Activated naive CD8-positive, alpha-beta T cell treated with anti-CD3 and anti-CD28 coated beads, Interleukin-2, amount 50 U/mL, for 24 hours (primary cell): ENCODE measurements at regions not wholly inside any gene's neighbourhood (a gene's known extent, or its start where the extent isn't known, plus 50 kb on each side); places are given as distances from the start of the nearest gene placed in this dataset.
"Not testable (repeated sequence)": the region's sequence is repeated elsewhere in the genome, so short reads cannot be mapped to it uniquely, and the experiment has no call there.

ENCODE experiments used
- ATAC-seq: fragments of 150-1000 bp; cut with Tn5 transposase; one replicate; pipeline ENCODE4 v1.10.0; 2021
- DNase-seq: peaks from one replicate; pipeline ENCODE4 v3.0.0; 2021
- H3K27ac Mint-ChIP-seq: one replicate; pipeline ENCODE4 v1.8.0; 2021; ENCODE audit warnings: mild to moderate bottlenecking, mixed read lengths
- H3K27me3 Mint-ChIP-seq: one replicate; pipeline ENCODE4 v1.8.0; 2021; ENCODE audit warnings: mixed read lengths
- H3K36me3 Mint-ChIP-seq: one replicate; pipeline ENCODE4 v1.8.0; 2021; ENCODE audit warnings: low read depth, mixed read lengths
- H3K4me1 Mint-ChIP-seq: one replicate; pipeline ENCODE4 v1.8.0; 2021; ENCODE audit warnings: mixed read lengths
- H3K4me3 Mint-ChIP-seq: one replicate; pipeline ENCODE4 v1.8.0; 2021; ENCODE audit warnings: mild to moderate bottlenecking, moderate library complexity, mixed read lengths
- H3K9me3 Mint-ChIP-seq: one replicate; pipeline ENCODE4 v1.8.0; 2021; ENCODE audit warnings: mixed read lengths

DNA sequence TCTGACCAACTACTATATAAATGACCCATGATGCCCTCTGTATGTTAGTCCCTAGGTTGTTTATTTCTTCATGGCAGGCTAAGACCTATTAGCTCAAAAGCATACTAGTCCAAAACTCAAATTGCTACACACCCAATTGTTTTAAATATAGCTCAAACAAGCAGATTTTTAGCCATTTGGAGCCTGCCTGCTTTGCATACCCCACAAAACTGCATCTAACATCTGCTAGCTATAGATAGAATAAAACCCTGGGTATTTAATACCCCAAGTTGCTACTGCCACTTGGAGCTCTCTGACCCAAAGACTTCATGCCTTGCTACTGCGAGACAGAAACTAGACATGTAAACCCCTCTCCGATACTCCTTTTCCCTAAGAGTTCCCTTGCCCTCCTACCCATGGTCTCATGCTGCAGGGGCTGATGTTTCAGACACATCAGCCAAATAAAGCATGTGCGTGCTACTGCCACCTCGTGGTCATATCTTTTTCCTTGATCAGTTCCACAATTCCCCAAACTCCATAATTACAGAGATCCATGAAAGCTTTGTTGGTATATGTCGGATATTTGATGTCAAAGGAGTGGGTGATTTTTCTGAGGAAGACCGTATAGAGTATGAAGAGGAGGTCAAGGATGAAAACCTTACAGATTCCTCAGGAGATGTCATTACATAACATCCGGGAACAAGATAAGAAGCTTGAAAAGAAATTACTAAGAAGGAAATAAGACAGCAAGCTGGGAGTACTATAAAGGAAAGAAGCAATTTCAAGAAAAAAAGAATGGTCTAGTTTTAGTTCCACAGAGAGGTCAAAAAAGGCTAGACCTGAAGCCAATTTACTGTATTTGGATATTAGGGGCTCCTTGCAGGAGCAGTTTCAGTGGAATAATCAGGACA lies 386.6 kb downstream of the SH2D4B start:
- peaks cover 7% of the 10 kb centered on the region for H3K9me3 Mint-ChIP-seq
- H3K4me1 Mint-ChIP-seq, result no peaks in the 10 kb centered on the region
- no peak overlapping the region for H3K27ac Mint-ChIP-seq
- H3K4me3 Mint-ChIP-seq, result no peak overlapping the region
- DNase-seq (peak; percentile 23), ATAC-seq (no peak)
- H3K36me3 Mint-ChIP-seq, result no peaks in the 10 kb centered on the region
- H3K27me3 Mint-ChIP-seq, result peaks cover 7% of the 10 kb centered on the region

DNA sequence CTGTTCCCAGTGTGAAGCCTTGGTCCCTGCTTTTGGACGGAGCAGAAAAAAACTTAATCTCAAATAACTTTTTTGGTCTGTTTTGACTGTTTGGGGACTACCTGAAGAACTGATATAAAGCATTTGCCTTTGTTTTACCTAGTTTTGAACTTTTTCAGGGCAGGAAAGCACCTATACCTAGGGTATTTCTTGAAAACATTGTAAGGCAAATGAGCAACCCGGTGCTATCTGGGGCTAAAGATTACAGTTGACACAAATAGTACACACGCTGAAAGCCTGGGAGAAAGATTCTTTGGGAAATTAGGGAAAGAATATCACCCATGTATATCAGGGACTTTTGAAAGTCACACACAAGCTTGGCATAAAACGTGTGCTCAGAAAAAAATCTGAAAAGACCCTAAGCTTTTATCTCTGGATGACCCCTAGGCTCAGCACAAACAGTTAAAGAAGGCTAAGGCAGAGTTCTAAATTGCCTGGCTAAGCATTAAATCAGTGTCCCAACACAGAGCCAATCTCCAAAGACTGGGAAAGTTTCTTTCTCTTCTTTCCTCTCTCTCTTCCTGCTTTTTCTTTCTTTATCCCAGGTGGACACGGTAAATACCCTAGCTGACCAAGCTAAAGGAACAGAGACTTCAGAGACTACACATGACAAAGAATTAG lies 389.8 kb downstream of the SH2D4B start:
- no peaks in the 10 kb centered on the region for H3K36me3 Mint-ChIP-seq
- peaks cover 5% of the 10 kb centered on the region for H3K27me3 Mint-ChIP-seq
- no peak overlapping the region for H3K4me3 Mint-ChIP-seq
- no peak overlapping the region for H3K27ac Mint-ChIP-seq
- no peaks in the 10 kb centered on the region for H3K4me1 Mint-ChIP-seq
- peaks cover 7% of the 10 kb centered on the region for H3K9me3 Mint-ChIP-seq
- no peak for ATAC-seq
- DNase-seq, result no peak

DNA sequence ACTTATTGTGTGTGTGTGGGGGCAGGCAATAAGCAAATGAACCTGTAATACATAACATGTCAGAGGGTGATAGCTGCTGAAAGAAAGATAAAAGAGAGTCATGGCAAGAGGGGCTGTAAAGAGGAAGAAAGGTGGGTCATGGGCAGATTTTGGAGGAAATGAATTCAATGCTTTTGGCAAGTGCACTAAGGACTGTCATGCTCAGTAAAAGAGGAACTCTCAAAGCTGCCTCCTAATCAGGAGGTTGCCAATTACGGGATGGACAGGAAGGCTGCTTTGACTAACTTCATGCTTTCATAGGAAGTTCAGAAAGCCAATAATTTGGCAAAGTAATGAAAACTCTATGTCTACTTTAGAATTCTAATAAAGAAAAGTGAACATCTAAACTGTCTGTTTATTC lies 401.2 kb downstream of the SH2D4B start:
- no peaks in the 10 kb centered on the region for H3K9me3 Mint-ChIP-seq
- ATAC-seq (no peak), DNase-seq (no peak)
- no peak overlapping the region for H3K27ac Mint-ChIP-seq
- H3K4me3 Mint-ChIP-seq, result no peak overlapping the region
- H3K36me3 Mint-ChIP-seq, result no peaks in the 10 kb centered on the region
- no peaks in the 10 kb centered on the region for H3K27me3 Mint-ChIP-seq
- no peaks in the 10 kb centered on the region for H3K4me1 Mint-ChIP-seq

DNA sequence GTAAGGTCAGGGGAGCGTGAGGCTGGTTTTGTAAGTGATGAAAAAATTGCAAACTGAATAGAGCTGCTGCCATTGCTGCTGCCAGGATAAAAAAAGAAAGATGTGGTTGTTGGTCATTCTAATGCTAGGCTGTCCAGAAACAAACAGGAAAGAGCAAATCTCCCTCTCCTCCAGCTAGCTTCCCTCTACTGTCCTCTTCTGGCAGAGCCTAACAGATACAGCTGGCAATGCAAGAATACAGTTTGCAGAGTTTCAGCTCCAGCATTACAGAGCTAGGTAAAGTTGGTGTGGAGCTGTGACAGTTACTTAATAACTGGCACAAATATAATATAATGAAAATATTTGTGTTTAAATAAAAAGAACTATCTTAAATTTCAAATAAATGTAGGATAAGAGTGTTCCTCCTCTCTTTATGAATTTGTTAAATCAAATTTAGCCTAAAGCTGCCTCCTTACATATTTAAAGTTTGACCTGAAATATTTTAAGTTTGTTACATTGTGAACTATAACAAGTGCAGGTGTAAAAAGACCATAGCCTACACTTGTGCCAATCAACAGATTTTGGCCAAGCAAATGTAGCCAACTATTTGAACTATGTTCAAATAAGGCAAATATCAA lies 407.7 kb downstream of the SH2D4B start:
- no peak for DNase-seq
- ATAC-seq, result no peak
- H3K4me1 Mint-ChIP-seq, result no peaks in the 10 kb centered on the region
- H3K36me3 Mint-ChIP-seq, result no peaks in the 10 kb centered on the region
- H3K27me3 Mint-ChIP-seq, result no peaks in the 10 kb centered on the region
- H3K9me3 Mint-ChIP-seq, result no peaks in the 10 kb centered on the region
- H3K4me3 Mint-ChIP-seq, result no peak overlapping the region
- H3K27ac Mint-ChIP-seq, result no peak overlapping the region

- H3K9me3 Mint-ChIP-seq, result no peaks in the 10 kb centered on the region
- ATAC-seq (no peak), DNase-seq (no peak)
- no peaks in the 10 kb centered on the region for H3K36me3 Mint-ChIP-seq
- no peaks in the 10 kb centered on the region for H3K4me1 Mint-ChIP-seq
- no peak overlapping the region for H3K4me3 Mint-ChIP-seq
- H3K27me3 Mint-ChIP-seq, result no peaks in the 10 kb centered on the region
- no peak overlapping the region for H3K27ac Mint-ChIP-seq
Measured at GRCh38 chr10:80946073-80946472, 408.4 kb downstream of the SH2D4B start.

DNA sequence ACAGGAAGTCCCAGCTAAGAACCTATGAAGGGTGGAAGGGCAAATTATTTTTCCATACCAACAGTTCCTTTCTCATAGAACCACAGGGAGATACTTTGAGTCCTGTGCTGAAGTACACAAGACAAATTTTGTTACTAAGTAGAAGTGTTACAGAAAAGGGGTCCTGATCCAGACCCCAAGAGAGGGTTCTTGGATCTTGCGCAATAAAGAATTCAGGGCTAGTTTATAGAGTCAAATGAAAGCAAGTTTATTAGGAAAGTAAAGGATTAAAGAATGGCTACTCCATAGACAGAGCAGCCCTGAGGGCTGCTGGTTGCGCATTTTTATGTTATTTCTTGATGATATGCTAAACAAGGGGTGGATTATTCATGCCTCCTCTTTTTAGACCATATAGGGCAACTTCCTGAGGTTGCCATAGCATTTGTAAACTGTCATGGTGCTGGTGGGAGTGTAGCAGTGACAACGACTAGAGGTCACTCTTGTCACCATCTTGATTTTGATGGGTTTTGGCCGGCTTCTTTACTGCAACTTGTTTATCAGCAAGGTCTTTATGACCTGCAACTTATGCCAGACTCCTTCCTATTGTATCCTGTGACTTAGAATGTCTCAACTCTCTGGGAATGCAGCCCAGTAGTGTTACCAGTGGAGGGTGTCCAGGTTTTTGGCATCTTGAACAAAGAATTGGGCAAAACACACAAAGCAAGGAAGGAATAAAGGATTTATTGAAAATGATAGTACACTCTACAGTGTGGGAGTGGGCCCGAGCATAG lies 409.4 kb downstream of the SH2D4B start:
- ATAC-seq (no peak), DNase-seq (no peak)
- Mint-ChIP-seq H3K4me1 (no peaks in the 10 kb centered on the region), H3K36me3 (no peaks in the 10 kb centered on the region), H3K4me3 (no peak overlapping the region), H3K27me3 (no peaks in the 10 kb centered on the region), H3K9me3 (no peaks in the 10 kb centered on the region), H3K27ac (no peak overlapping the region)

DNA sequence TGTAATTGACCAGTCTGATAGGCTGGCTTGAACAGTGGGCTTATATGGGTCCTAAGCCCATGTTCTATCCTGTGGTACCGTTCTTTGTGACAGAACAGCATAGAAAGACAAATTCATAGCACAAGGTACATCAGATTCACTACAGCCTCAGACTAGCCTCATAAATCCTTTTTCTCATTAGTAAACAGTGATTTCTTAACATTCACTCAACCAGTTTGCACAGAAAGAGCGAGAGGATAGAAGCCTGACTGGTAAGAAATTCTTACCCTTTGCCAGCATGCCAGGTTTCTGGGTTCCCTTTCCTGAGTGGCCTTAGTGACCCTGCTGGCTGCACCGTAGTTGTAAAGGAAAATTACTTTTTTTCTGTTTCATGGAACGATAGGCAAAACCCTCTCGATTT lies 412.1 kb downstream of the SH2D4B start:
- Mint-ChIP-seq H3K4me3 (no peak overlapping the region), H3K27me3 (no peaks in the 10 kb centered on the region), H3K4me1 (no peaks in the 10 kb centered on the region), H3K27ac (no peak overlapping the region), H3K9me3 (no peaks in the 10 kb centered on the region), H3K36me3 (no peaks in the 10 kb centered on the region)
- no peak for ATAC-seq
- no peak for DNase-seq

- H3K27me3 Mint-ChIP-seq, result no peaks in the 10 kb centered on the region
- H3K27ac Mint-ChIP-seq, result no peak overlapping the region
Measured at GRCh38 chr10:80952436-80952835, 414.7 kb downstream of the SH2D4B start.

GRCh38 chr10:80957161-80957560 lies 419.5 kb downstream of the SH2D4B start:
- DNase-seq, result no peak
- peaks cover 2% of the 10 kb centered on the region for H3K27me3 Mint-ChIP-seq
- no peaks in the 10 kb centered on the region for H3K36me3 Mint-ChIP-seq
- no peaks in the 10 kb centered on the region for H3K9me3 Mint-ChIP-seq
- H3K4me3 Mint-ChIP-seq, result no peak overlapping the region
- no peaks in the 10 kb centered on the region for H3K4me1 Mint-ChIP-seq
- ATAC-seq, result no peak
- no peak overlapping the region for H3K27ac Mint-ChIP-seq

More at GRCh38 chr10:80952436-80952835, 414.7 kb downstream of the SH2D4B start:
- Mint-ChIP-seq H3K4me3 (no peak overlapping the region), H3K4me1 (no peaks in the 10 kb centered on the region), H3K9me3 (no peaks in the 10 kb centered on the region), H3K36me3 (no peaks in the 10 kb centered on the region)
- ATAC-seq (no peak), DNase-seq (no peak)

- no peak for ATAC-seq
- H3K4me1 Mint-ChIP-seq, result no peaks in the 10 kb centered on the region
- H3K27ac Mint-ChIP-seq, result no peak overlapping the region
Measured at GRCh38 chr10:80964179-80964578, 426.5 kb downstream of the SH2D4B start.

GRCh38 chr10:80964955-80965614 lies 427.4 kb downstream of the SH2D4B start:
- Mint-ChIP-seq H3K36me3 (no peaks in the 10 kb centered on the region), H3K4me1 (no peaks in the 10 kb centered on the region), H3K27ac (no peak overlapping the region), H3K4me3 (no peak overlapping the region), H3K9me3 (no peaks in the 10 kb centered on the region), H3K27me3 (peaks cover 3% of the 10 kb centered on the region)
- DNase-seq (no peak), ATAC-seq (no peak)

More at GRCh38 chr10:80964179-80964578, 426.5 kb downstream of the SH2D4B start:
- Mint-ChIP-seq H3K9me3 (no peaks in the 10 kb centered on the region), H3K4me3 (no peak overlapping the region), H3K27me3 (peaks cover 3% of the 10 kb centered on the region), H3K36me3 (no peaks in the 10 kb centered on the region)
- no peak for DNase-seq

DNA sequence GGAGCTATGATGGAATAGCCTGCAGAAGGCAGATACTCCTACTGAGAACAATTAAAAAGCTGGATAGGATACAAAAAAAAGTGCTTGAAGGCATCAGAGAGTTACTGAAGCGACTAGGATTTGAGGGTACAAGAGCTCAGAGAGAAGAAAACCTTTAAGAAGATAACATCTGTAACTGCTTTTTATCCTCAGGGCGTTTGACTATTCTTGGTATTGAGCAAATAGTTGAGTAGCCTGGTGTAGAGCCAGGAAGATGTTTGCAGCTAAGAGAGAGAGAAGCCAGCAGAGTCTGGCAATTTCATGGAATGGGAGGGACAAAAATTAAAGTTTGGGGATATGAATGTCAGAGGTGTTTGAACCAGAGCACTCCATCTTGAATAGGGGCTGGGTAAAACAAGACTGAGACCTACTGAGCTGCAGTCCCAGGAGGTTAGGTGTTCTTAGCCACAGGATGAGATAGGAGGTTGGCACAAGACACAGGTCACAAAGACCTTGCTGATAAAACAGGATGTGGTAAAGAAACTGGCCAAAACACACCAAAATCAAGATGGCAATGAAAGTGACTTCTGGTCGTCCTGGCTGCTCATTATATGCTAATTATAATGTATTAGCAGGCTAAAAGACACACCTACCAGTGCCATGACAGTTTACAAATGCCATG lies 428.8 kb downstream of the SH2D4B start:
- no peaks in the 10 kb centered on the region for H3K4me1 Mint-ChIP-seq
- DNase-seq (no peak), ATAC-seq (no peak)
- H3K4me3 Mint-ChIP-seq, result no peak overlapping the region
- no peaks in the 10 kb centered on the region for H3K9me3 Mint-ChIP-seq
- H3K36me3 Mint-ChIP-seq, result no peaks in the 10 kb centered on the region
- no peak overlapping the region for H3K27ac Mint-ChIP-seq
- H3K27me3 Mint-ChIP-seq, result peaks cover 3% of the 10 kb centered on the region

DNA sequence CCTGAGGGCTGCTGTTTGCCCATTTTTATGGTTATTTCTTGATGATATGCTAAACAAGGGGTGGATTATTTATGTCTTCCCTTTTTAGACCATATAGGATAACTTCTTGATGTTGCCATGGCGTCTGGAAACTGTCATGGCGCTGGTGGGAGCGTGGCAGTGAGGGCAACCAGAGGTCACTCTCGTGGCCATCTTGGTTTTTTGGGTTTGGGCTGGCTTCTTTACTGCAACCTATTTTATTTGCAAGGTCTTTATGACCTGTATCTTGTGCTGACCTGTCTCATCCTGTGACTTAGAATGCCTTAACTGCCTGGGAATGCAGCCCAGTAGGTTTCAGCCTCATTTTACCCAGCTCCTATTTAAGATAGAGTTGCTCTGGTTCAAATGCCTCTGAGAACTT lies 429.7 kb downstream of the SH2D4B start:
- not testable (repeated sequence) for H3K27me3 Mint-ChIP-seq, H3K36me3 Mint-ChIP-seq, H3K4me1 Mint-ChIP-seq, H3K27ac Mint-ChIP-seq, H3K9me3 Mint-ChIP-seq, DNase-seq, ATAC-seq, H3K4me3 Mint-ChIP-seq

DNA sequence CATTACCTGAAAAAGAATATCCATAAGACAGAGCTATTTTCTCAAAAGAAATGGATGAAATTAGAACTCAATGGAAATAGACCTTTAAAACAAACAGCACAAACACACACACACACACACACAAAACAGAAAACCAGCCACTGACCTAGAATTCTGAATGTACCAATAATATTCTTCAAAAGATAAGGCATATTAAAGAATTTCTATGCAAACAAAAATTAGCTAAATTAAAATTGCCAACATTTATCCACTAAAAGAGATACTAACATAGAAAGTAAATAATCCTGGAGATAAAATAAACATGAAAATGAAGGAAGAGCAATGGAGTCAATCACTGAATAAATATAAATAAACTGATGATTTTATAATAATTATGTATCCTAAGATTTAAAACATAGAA lies 431.2 kb downstream of the SH2D4B start:
- Mint-ChIP-seq H3K4me1 (no peaks in the 10 kb centered on the region), H3K4me3 (no peak overlapping the region), H3K27ac (no peak overlapping the region), H3K36me3 (no peaks in the 10 kb centered on the region), H3K27me3 (peaks cover 3% of the 10 kb centered on the region), H3K9me3 (no peaks in the 10 kb centered on the region)
- no peak for ATAC-seq
- no peak for DNase-seq
